Astrocyte of the cerebellum (primary cell): ENCODE measurements at regions not wholly inside any gene's neighbourhood (a gene's known extent, or its start where the extent isn't known, plus 50 kb on each side); places are given as distances from the start of the nearest gene placed in this dataset.

Source experiments
- DNase-seq: peaks from one replicate; pipeline ENCODE4 v3.0.0-alpha.2; 2011; ENCODE audit warnings: low read depth
- H3K4me3 ChIP-seq: 2 replicates; pipeline ENCODE4 v1.5.1; 2011; ENCODE audit warnings: mild to moderate bottlenecking, low read depth, low read length, moderate library complexity
- in situ Hi-C: cut with HindIII; loops from 2 replicates; pipeline ENCODE4 v1.10.0; 2017; ENCODE audit warnings: low sequenced_read_pairs
- TF ChIP-seq, protein P1 (sequence below): IDR thresholded peaks from 2 replicates; pipeline ENCODE4 v1.5.1; 2012; ENCODE audit warnings: low read length, low read depth, moderate library complexity, mild to moderate bottlenecking; ENCODE audit errors: missing control alignments

GRCh38 chr6:47147175-47147727 is 105.1 kb upstream of the ADGRF1 start:
- no peak for DNase-seq
- TF ChIP-seq, protein P1, sequence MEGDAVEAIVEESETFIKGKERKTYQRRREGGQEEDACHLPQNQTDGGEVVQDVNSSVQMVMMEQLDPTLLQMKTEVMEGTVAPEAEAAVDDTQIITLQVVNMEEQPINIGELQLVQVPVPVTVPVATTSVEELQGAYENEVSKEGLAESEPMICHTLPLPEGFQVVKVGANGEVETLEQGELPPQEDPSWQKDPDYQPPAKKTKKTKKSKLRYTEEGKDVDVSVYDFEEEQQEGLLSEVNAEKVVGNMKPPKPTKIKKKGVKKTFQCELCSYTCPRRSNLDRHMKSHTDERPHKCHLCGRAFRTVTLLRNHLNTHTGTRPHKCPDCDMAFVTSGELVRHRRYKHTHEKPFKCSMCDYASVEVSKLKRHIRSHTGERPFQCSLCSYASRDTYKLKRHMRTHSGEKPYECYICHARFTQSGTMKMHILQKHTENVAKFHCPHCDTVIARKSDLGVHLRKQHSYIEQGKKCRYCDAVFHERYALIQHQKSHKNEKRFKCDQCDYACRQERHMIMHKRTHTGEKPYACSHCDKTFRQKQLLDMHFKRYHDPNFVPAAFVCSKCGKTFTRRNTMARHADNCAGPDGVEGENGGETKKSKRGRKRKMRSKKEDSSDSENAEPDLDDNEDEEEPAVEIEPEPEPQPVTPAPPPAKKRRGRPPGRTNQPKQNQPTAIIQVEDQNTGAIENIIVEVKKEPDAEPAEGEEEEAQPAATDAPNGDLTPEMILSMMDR: no peak
- no peak overlapping the region for H3K4me3 ChIP-seq
- in situ Hi-C loops: no loop called here

- TF ChIP-seq, protein P1: no peak
- DNase-seq: no peak
- no peak overlapping the region for H3K4me3 ChIP-seq
- in situ Hi-C loops: no loop called here
Measured at GRCh38 chr6:47146431-47147174, 104.5 kb upstream of the ADGRF1 start.

GRCh38 chr6:47145212-47145611 is 103.1 kb upstream of the ADGRF1 start:
- TF ChIP-seq, protein P1: no peak
- DNase-seq: no peak
- H3K4me3 ChIP-seq: no peak overlapping the region
- in situ Hi-C loops: no loop called here

- in situ Hi-C loops: no loop called here
- TF ChIP-seq, protein P1: no peak
- no peak for DNase-seq
- no peak overlapping the region for H3K4me3 ChIP-seq
Measured at GRCh38 chr6:47144306-47144705, 102.2 kb upstream of the ADGRF1 start.

DNA sequence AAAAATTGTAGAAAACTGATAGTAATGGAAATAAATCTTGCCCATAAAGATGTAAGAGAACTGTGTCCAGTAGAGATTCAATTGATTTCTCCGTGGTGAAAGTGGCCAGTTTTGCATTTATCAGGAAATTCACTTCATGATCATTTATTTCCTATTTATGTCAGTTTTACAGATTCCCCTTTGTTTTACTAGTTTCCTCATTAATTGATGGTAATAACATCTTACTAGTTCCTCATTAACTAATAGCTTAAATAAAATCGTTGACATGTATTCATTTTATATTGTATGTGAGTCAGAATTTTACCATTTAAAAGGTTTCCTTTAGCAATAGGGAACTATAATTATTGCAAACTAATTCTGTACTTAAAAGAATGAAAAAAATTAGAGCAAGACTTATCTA is 99.8 kb upstream of the ADGRF1 start:
- in situ Hi-C loops: no loop called here
- TF ChIP-seq, protein P1: no peak
- no peak for DNase-seq
- no peak overlapping the region for H3K4me3 ChIP-seq

- TF ChIP-seq, protein P1: no peak
- no peak for DNase-seq
- H3K4me3 ChIP-seq: no peak overlapping the region
- in situ Hi-C loops: no loop called here
Measured at GRCh38 chr6:47141171-47141570, 99.0 kb upstream of the ADGRF1 start.
